ENCODE measurements at regions not wholly inside any gene's neighbourhood (a gene's known extent, or its start where the extent isn't known, plus 50 kb on each side); places are given as distances from the start of the nearest gene placed in this dataset.

GRCh38 chr4:14504162-14504561 is 498.1 kb upstream of the CPEB2 start:
- no peak for DNase-seq

GRCh38 chr4:14513471-14513870 is 488.8 kb upstream of the CPEB2 start:
- DNase-seq, result no peak

- no peak for DNase-seq
Observed at GRCh38 chr4:14515556-14515955, 486.7 kb upstream of the CPEB2 start.

- DNase-seq, result no peak
Observed at GRCh38 chr4:14518136-14518535, 484.1 kb upstream of the CPEB2 start.

- no peak for DNase-seq
Observed at GRCh38 chr4:14520171-14520570, 482.1 kb upstream of the CPEB2 start.

- DNase-seq, result no peak
Observed at GRCh38 chr4:14524276-14524675, 478.0 kb upstream of the CPEB2 start.

- no peak for DNase-seq
Observed at GRCh38 chr4:14528918-14529317, 473.4 kb upstream of the CPEB2 start.

GRCh38 chr4:14529653-14530052 is 472.6 kb upstream of the CPEB2 start:
- DNase-seq, result no peak

GRCh38 chr4:14532436-14532835 is 469.8 kb upstream of the CPEB2 start:
- DNase-seq, result no peak

GRCh38 chr4:14539246-14539645 is 463.0 kb upstream of the CPEB2 start:
- DNase-seq, result no peak

- DNase-seq, result no peak
Observed at GRCh38 chr4:14545163-14545562, 457.1 kb upstream of the CPEB2 start.

GRCh38 chr4:14545807-14546206 is 456.5 kb upstream of the CPEB2 start:
- DNase-seq, result no peak

- no peak for DNase-seq
Observed at GRCh38 chr4:14552119-14552518, 450.2 kb upstream of the CPEB2 start.

GRCh38 chr4:14559646-14560045 is 442.6 kb upstream of the CPEB2 start:
- no peak for DNase-seq

- DNase-seq, result no peak
Observed at GRCh38 chr4:14560577-14560976, 441.7 kb upstream of the CPEB2 start.

- DNase-seq, result no peak
Observed at GRCh38 chr4:14562901-14563300, 439.4 kb upstream of the CPEB2 start.

- DNase-seq, result no peak
Observed at GRCh38 chr4:14564281-14564680, 438.0 kb upstream of the CPEB2 start.

- DNase-seq, result no peak
Observed at GRCh38 chr4:14566518-14566917, 435.8 kb upstream of the CPEB2 start.

GRCh38 chr4:14568351-14568750 is 433.9 kb upstream of the CPEB2 start:
- DNase-seq, result no peak

- no peak for DNase-seq
Observed at GRCh38 chr4:14575289-14575688, 427.0 kb upstream of the CPEB2 start.

GRCh38 chr4:14575919-14576318 is 426.4 kb upstream of the CPEB2 start:
- no peak for DNase-seq

- no peak for DNase-seq
Observed at GRCh38 chr4:14580061-14580460, 422.2 kb upstream of the CPEB2 start.

- DNase-seq, result no peak
Observed at GRCh38 chr4:14581741-14582140, 420.5 kb upstream of the CPEB2 start.

GRCh38 chr4:14582677-14583076 is 419.6 kb upstream of the CPEB2 start:
- no peak for DNase-seq

GRCh38 chr4:14583331-14583730 is 418.9 kb upstream of the CPEB2 start:
- no peak for DNase-seq

- no peak for DNase-seq
Observed at GRCh38 chr4:14583752-14584151, 418.5 kb upstream of the CPEB2 start.
